Activated CD4-positive, alpha-beta T cell treated with anti-CD3 and anti-CD28 coated beads for 48 hours (primary cell): ENCODE measurements at regions not wholly inside any gene's neighbourhood (a gene's known extent, or its start where the extent isn't known, plus 50 kb on each side); places are given as distances from the start of the nearest gene placed in this dataset.
"Not testable (repeated sequence)": the region's sequence is repeated elsewhere in the genome, so short reads cannot be mapped to it uniquely, and the experiment has no call there.

Source experiments
- DNase-seq: peaks from one replicate; pipeline ENCODE4 v3.0.0-alpha.2; 2020

- no peak for DNase-seq
Observed at GRCh38 chr3:126292318-126293070, 64.7 kb downstream of the KLF15 start.

DNA sequence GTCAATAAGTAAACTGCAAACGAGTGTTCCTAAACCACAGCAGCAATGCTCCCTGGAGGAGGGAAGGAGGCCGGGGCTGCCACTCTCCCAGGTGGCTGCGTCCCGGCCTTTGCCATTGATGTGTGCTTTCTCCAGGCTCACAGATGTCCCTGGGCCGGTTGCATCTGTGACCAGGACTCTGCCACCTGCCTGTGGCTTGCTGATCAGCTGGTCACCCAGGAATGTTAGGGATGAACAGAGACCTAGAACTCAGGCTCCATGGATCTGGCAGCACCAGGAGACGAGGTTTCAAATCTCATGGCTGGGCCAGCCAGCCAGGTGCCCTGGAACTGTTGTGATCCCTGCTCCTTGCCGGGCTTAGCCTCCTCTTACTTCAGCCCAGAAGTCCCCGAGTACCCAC, 65.7 kb downstream of the KLF15 start:
- no peak for DNase-seq

DNA sequence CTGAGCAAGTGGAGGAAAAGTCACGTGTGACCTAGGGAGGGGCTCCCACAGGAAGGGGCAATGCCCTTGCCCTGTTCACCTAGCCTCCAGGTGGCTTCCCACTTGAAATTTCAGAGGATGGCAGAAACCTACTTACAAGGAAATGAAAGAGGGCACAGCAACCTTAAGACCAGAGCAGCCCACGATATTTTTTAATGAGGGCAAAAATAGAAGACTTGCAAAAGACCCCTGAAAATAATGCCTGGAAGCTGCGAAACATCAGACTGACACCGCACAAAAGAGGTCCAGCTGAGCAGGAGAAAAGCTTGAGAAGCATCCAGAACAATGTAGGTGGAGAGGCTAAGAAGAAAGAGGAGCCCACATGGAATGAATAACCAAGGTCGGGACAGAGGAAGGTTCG, 66.1 kb downstream of the KLF15 start:
- DNase-seq: no peak

GRCh38 chr3:126290325-126290724, 66.9 kb downstream of the KLF15 start:
- no peak for DNase-seq

DNA sequence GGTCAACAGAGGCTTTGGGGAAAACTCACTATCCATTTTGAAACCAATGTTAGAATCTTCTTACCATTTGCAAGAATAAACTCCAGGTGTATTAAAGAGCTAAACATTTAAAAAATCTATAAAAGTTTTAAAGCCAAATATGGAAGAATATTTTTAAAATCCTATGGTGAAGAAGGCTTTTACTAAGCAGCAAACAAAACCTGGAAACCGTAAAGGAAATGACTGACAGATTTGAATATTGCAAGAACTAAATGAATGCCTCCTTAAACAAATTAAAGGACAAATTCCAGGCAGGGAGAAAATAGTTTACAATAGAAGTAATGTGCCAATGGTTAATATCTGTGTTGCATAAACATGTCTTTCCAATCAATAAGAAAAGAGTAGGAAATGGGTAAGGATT, 68.1 kb downstream of the KLF15 start:
- DNase-seq: no peak

- DNase-seq: no peak
Observed at GRCh38 chr3:126288314-126288713, 68.9 kb downstream of the KLF15 start.

- no peak for DNase-seq
Observed at GRCh38 chr3:126287536-126288241, 69.5 kb downstream of the KLF15 start.

DNA sequence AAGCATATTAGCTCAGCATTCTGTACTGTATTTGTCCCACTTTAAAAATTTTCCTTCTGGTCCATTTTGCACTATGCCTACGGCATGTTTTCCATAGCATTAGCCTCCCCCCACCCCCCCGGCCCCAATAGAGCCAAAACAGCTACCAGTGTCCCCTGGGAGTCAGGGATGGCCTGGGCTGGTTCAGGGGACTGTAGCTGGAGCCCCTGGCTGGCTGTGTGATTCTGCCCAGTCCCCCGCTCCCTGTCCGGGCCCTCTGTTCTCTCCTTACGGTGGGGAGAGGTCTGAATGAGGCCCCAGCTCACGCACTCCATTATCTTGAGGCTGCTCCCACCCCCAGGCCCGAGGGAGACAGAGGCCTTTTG, 70.1 kb downstream of the KLF15 start:
- DNase-seq: no peak

DNA sequence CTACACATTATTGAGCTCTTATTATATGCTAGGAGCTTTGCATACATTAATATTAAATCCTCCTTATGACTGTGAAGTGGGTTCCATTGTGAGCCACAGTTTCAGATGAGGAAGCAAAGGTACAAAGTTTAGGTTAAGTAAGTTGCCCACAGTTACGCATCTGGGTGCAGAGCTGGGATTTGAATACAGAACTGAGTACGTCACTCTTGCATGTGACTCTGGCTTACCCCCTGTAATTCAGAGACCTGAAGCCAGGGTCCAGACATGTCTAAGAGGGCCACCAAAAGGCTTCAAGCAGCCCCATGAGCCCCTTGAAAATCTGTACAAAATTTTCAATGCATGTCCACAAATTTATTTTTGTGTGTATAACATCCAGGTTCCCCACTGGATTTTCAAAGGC, 71.8 kb downstream of the KLF15 start:
- DNase-seq: no peak

DNA sequence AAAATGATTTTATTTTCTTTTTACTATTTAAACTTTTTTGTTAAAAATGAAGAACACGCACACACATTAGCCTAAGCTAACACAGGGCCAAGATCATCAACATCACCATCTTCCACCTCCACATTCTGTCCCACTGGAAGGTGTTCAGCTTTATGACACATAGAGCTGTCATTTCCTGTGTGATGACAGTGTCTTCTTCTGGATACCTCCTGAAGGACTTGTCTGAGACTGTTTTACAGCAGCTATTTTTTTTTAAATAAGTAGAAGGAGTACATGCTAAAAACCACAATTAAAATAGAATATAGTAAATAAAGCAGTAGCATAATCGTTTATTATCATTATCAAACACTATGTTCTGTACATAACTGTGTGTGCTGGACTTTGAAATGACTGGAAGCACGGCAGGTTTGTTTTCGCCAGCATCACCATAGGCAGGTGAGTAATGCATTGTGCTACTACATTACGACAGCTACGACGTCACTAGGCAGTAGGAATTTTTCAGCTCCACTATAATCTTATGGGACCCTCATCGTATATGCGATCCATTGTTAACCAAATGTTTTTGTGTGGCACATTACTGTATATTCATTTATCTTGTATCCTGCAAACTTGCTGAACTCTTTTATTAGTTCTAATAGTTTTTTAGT, 72.8 kb downstream of the KLF15 start:
- no peak for DNase-seq

- not testable (repeated sequence) for DNase-seq
Observed at GRCh38 chr3:126283651-126284050, 73.6 kb downstream of the KLF15 start.

DNA sequence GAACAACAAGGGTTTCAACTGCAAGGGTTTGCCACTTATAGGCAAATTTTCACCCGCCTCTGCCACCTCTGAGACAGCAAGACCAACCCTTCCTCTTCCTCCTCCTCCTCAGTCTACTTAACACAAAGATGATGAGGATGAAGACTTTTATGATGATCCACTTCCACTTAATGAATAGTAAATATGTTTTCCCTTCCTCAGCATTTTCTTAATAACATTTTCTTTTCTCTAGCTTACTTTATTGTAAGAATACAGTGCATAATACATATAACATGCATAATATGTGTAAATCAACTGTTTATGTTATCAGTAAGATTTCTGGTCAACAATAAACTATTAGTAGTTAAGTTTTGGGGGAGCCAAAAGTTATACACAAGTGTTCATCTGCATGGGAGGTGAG, 77.4 kb downstream of the KLF15 start:
- DNase-seq: no peak

- no peak for DNase-seq
Observed at GRCh38 chr3:126277629-126278378, 79.4 kb downstream of the KLF15 start.

DNA sequence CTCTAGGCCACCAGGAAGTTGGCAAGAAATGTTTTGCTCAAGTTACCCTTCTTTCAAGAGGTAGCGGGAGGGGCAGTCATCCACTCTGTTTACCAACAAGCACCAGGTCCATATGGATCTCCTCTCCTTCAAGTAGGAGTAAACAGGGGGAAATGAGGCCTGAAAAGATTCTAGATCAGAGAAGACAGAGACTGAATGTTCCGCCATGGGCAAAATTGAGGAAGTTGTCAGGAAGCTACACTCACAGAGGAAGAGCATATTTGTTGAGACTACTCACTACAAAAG, 81.6 kb downstream of the KLF15 start:
- no peak for DNase-seq

- no peak for DNase-seq
Observed at GRCh38 chr3:126274735-126275619, 82.2 kb downstream of the KLF15 start.

DNA sequence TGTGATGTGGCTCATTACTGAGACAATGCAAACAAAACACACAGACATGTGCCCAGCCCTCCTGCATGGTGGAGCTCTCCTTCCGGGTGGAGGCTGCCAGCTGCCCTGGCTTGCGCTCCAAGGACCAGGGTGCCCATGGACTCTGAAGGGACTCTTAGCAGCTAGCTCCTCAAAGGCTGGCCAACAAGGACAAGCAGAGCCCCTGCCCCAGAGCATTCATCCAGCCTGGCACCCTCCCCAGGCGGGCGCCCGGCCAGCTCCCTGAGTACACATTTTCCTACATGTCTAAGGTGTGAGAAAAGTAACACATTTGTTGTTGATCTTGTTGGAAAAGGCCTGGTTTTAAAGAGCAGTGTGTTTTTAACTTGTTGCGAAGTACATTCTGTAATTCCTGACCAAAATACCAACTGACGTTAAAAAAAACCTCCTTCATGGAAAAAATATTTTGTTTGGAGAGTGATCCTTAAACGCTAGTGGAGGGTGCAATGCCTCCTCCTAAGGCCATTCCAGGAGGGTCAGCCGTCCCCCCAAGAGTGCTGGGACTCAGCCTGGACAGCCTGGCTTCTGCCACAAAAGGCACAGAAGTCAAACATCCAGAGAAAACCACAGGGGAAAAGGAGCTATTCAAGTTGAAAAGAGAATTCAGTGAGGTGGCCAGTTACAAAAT, 86.9 kb downstream of the KLF15 start:
- DNase-seq: no peak

GRCh38 chr3:126269354-126269753, 87.9 kb downstream of the KLF15 start:
- DNase-seq: no peak

DNA sequence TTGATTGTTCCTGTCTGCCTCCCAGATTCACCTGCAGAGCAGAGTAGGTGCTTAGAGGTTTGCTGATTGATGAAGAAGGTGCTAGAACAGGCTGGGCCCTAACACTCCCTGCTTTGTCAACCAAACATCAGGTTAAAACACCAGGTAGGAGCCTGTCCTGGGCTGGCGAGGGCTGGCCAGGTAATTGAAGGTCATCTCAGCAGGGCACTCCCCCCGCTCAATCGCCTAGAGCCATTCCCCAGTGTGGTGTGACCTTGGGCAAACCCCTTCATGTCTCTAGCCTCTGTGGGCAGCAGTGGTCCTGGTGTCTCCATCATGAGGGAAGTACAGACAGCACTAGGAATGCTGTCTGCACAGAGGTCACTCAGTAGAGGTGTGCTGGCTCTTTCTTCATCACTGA, 88.3 kb downstream of the KLF15 start:
- DNase-seq: no peak

GRCh38 chr3:126267976-126268615, 87.7 kb upstream of the ALDH1L1 start:
- DNase-seq: no peak

GRCh38 chr3:126267169-126267975, 87.0 kb upstream of the ALDH1L1 start:
- no peak for DNase-seq

GRCh38 chr3:126266850-126267168, 86.4 kb upstream of the ALDH1L1 start:
- no peak for DNase-seq
